RWPE1 (cell line): ENCODE measurements at regions not wholly inside any gene's neighbourhood (a gene's known extent, or its start where the extent isn't known, plus 50 kb on each side); places are given as distances from the start of the nearest gene placed in this dataset.

Experiments
- CTCF ChIA-PET: fragments of 350-600 bp; sonication (Branson Sonifier 250); formaldehyde crosslinking; extraction: SDS; loops from one replicate; lab custom pipeline; 2021; lab: Yijun Ruan, JAX
- POLR2A ChIA-PET: fragments of 400-600 bp; formaldehyde crosslinking; extraction: SDS; loops from one replicate; lab custom pipeline; 2020; ENCODE audit warnings: antibody characterized with exemption; ENCODE audit not compliant: low non-redundant PET; lab: Yijun Ruan, JAX
- DNase-seq: peaks from one replicate; pipeline ENCODE4 v3.0.0; 2012; ENCODE audit warnings: low spot score
- H3K27ac ChIP-seq: fragments of 450-650 bp; 2 replicates; pipeline ENCODE4 v1.5.1; 2017
- CTCF ChIP-seq: fragments of 450-650 bp; conservative IDR thresholded peaks from 2 replicates; pipeline ENCODE4 v1.5.1; 2017; ENCODE audit warnings: low read depth, mild to moderate bottlenecking

DNA sequence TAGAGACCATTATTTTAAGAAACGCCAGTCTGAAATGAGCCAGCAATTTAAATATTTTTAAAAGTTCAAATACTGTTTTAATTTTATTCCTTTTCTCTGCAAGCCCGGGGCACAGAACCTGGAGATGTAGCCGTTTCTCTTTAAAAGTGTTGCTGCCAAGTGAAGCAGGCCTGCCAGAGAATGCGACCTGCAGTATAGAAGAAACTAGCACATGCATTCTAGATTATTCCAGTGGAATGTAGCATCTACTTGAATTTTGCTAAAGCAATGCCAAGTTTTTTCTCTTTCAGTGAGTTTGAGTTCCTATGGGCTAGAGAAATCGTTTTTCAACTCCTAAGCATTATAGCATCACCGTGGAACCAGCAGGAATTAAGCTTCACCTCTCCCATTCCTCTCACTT is 101.3 kb downstream of the QRSL1 start:
- no peak for DNase-seq
- H3K27ac ChIP-seq, result no peak overlapping the region
- CTCF ChIA-PET, result interaction anchor here (0.6 kb wide), 1 partner anchor 532 kb away, joined by 5 read pairs; no protein-coding TSS in a partner anchor
- POLR2A ChIA-PET, result no interaction called here
- no peak for TF ChIP-seq CTCF

DNA sequence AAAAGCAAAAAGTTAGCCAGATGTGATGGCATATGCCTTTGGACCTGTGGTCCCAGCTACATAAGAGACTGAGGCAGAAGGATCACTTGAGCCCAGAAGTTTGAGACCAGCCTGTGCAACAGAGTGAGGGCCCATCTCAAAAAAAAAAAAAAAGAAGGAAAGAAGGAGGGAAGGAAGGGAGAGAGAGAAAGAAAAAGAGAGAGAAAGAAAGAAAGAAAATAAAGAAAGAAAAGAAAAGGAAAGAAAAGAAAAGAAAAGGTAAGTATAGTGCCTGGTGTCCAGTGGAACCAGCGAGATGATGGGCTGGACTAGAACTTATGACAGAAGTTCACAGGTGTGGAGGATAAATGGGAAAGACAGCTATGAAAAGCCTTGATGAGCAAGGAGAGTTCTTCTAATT is 100.9 kb downstream of the QRSL1 start:
- ChIA-PET CTCF (interaction anchor here (0.6 to 0.9 kb wide), 2 partner anchors 10 to 297 kb away, joined by 3 read pairs; no protein-coding TSS in a partner anchor), POLR2A (no interaction called here)
- DNase-seq, result no peak
- TF ChIP-seq CTCF, result no peak
- H3K27ac ChIP-seq, result no peak overlapping the region

- no peak for DNase-seq
- ChIA-PET POLR2A (no interaction called here), CTCF (interaction anchor here (0.6 to 0.9 kb wide), 2 partner anchors 11 to 298 kb away, joined by 3 read pairs; no protein-coding TSS in a partner anchor)
- H3K27ac ChIP-seq, result no peak overlapping the region
- no peak for TF ChIP-seq CTCF
Measured at GRCh38 chr6:106729841-106730240, 100.5 kb downstream of the QRSL1 start.

DNA sequence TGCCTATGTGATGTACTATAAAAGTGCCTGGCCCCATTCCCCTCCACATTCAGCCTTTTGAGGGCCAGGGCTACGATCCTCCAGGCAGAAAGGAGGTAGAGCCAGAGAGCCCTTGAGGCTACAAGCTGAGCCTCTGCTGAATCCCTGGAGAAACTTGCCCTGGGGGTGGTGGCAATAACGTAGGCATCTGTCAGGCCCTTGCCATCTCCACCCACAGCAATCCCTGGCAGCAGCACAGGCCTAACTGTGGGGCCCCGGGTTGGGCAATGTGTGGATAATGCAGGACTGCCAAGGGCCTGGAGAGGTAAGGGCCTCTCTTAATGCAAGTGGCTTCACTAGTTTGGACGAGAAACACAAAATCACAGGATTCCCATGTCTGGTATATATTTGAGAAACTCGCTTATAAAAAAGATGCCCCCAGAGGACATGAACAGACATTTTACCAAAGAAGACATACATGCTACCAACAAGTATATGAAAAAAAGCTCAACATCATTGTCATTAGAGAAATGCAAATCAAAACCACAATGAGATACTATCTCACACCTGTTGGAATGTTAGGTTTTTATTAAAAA is 99.0 kb downstream of the QRSL1 start:
- no peak for DNase-seq
- POLR2A ChIA-PET, result no interaction called here
- H3K27ac ChIP-seq, result no peak overlapping the region
- CTCF ChIA-PET, result interaction anchor here (0.5 to 0.6 kb wide), 2 partner anchors 29 to 335 kb away, joined by 3 to 4 read pairs; no protein-coding TSS in a partner anchor
- TF ChIP-seq CTCF, result no peak

GRCh38 chr6:106727480-106728149 is 98.2 kb downstream of the QRSL1 start:
- H3K27ac ChIP-seq, result no peak overlapping the region
- DNase-seq, result no peak
- POLR2A ChIA-PET, result no interaction called here
- CTCF ChIA-PET, result no interaction called here
- no peak for TF ChIP-seq CTCF

GRCh38 chr6:106724848-106725247 is 95.5 kb downstream of the QRSL1 start:
- ChIA-PET CTCF (no interaction called here), POLR2A (no interaction called here)
- no peak for DNase-seq
- TF ChIP-seq CTCF, result no peak
- no peak overlapping the region for H3K27ac ChIP-seq
